K562 (cell line): ENCODE measurements at regions not wholly inside any gene's neighbourhood (a gene's known extent, or its start where the extent isn't known, plus 50 kb on each side); places are given as distances from the start of the nearest gene placed in this dataset.

Experiments used
- CTCF ChIP-seq, 3 experiments: IDR thresholded peaks in 2 of 3; conservative IDR thresholded peaks in 1 of 3; 2 replicates each; pipeline ENCODE4 v1.5.1; 2011 to 2012; ENCODE audit warnings: low read length in 3 of 3, mild to moderate bottlenecking in 3 of 3, control low read depth in 2 of 3, improper control_type of control experiment in 1 of 3, inconsistent platforms in 1 of 3, low read depth in 1 of 3, mixed read lengths in 1 of 3, moderate library complexity in 1 of 3; ENCODE audit not compliant: insufficient read depth in 2 of 3
- DNMT1 ChIP-seq: fragments of 450-650 bp; IDR thresholded peaks from 2 replicates; pipeline ENCODE4 v1.6.1; 2016; ENCODE audit warnings: antibody characterized with exemption, mild to moderate bottlenecking
- ZNF232 ChIP-seq: sonication (generic); formaldehyde crosslinking; IDR thresholded peaks from 2 replicates; pipeline ENCODE4 v1.8.0; 2022; ENCODE audit warnings: mild to moderate bottlenecking, missing genetic modification reagents
- TF ChIP-seq, protein P1 (sequence below): fragments of 450-650 bp; IDR thresholded peaks from 2 replicates; pipeline ENCODE4 v1.6.1; 2017; ENCODE audit warnings: mild to moderate bottlenecking, moderate library complexity

DNA sequence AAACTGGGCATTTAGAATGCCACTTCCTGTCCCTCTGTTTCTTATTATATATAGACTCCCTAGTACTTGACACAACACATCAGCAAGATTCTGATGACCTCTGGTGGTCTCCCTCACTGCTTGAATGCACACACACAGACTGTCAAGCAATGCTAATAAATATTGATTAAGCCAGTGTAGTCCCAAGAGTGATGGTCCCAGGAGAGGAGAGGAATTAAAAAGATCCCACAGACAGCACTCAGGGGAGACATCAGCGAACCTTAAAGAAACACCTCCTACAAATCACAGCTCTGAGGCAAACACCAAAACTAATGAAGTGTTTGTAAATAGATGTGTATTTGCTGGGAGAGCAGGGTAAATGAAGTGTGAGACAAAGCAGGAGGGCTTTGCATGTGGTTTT, 1291.2 kb downstream of the XPNPEP1 start:
- TF ChIP-seq CTCF (IDR thresholded peaks at IDR 0.05 in 2 of 3, conservative IDR thresholded peaks at IDR 0.05 in 1 of 3; ENCODE audit: insufficient read depth in 2 of 3, low read depth in 1 of 3, low read length in 3 of 3) (no peak), DNMT1 (no peak), ZNF232 (CRISPR knock-in tag) (no peak)
- TF ChIP-seq, protein P1, sequence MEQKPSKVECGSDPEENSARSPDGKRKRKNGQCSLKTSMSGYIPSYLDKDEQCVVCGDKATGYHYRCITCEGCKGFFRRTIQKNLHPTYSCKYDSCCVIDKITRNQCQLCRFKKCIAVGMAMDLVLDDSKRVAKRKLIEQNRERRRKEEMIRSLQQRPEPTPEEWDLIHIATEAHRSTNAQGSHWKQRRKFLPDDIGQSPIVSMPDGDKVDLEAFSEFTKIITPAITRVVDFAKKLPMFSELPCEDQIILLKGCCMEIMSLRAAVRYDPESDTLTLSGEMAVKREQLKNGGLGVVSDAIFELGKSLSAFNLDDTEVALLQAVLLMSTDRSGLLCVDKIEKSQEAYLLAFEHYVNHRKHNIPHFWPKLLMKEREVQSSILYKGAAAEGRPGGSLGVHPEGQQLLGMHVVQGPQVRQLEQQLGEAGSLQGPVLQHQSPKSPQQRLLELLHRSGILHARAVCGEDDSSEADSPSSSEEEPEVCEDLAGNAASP: no peak
